ENCODE measurements at regions not wholly inside any gene's neighbourhood (a gene's known extent, or its start where the extent isn't known, plus 50 kb on each side); places are given as distances from the start of the nearest gene placed in this dataset.
"Not testable (repeated sequence)": the region's sequence is repeated elsewhere in the genome, so short reads cannot be mapped to it uniquely, and the experiment has no call there.

- not testable (repeated sequence) for TF ChIP-seq EZH2phosphoT487 (IDR thresholded peaks at IDR 0.05; ENCODE audit: low read depth, severe bottlenecking, unreplicated experiment); CTCF (IDR thresholded peaks at IDR 0.05; ENCODE audit: poor library complexity); EZH2 (IDR thresholded peaks at IDR 0.05; ENCODE audit: borderline replicate concordance)
Measured at GRCh38 chr19:13632164-13632563, 125.9 kb upstream of the CACNA1A start.

Measured in hepatocyte (in vitro differentiated cells).